NCI-H446 (cell line): ENCODE measurements at regions not wholly inside any gene's neighbourhood (a gene's known extent, or its start where the extent isn't known, plus 50 kb on each side); places are given as distances from the start of the nearest gene placed in this dataset.
A peak's percentile ranks its signal among the peaks of the same experiment; 100 is the strongest.
"Not testable (repeated sequence)": the region's sequence is repeated elsewhere in the genome, so short reads cannot be mapped to it uniquely, and the experiment has no call there.

ENCODE experiments used
- DNase-seq, 2 experiments: peaks; one replicate each; lab custom pipeline; 2025; lab: John Stamatoyannopoulos, UW

DNA sequence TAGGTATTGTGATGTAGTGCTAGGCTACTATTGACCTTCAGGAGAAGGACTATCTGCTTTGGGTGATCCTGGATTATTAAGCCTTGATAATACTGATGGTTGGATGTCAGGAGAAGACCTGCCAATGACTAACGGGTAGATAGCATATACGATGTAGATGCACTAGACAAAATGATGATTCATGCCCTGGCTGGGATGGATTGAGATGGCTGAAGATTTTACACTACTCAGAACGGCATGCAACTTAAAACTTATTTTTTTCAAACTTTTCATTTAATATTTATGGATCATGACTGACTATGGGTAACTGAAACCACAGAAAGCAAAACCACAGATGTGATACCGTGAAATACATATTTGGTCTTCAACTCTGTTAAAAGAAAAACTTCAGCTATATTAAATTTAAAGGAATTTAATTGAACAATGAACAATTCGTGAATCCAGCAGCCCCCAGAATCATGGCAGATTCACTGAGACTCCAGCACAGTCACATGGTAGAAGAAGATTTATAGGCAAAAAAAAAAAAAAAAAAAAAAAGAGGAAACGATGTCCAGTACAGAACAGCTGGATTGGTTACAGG, 124.6 kb upstream of the CDK13 start:
- no peak for DNase-seq

DNA sequence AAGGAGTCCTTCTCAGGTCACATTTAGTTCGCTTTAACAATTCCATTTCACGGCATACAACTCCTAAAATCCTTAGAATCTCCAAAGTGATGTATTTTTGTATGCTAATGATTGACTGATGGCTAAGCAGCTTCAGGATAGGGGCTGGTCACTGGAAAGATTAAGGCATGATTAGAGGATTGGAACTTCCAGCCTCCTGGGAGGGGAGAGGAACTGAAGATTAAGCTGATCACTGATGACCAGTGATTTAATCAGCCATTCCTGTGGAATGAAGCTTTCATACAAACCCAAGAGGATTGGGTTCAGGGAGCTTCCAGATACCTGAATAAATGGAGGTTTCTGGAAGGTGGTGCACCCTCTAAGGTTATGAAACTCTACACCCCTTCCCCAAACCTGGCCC, 123.9 kb upstream of the CDK13 start:
- no peak for DNase-seq

DNA sequence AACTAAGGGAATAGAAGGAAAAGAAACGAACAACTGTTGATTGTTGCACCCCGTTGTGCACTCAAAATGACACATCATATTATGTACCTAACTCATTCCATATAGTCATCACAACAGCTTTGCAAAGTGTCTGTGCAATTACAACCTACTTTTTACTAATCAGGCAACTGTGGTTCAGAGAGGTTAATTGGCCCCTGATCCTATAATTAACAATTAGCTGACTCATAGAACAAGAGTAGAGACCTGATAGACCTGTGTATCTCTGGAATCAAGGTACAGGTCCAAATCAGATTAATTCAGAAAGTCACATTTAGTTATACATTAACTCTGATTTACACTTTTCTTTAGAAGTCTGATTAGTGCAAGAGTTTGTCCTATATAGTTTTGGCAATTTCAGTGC, 122.5 kb upstream of the CDK13 start:
- DNase-seq: no peak

DNA sequence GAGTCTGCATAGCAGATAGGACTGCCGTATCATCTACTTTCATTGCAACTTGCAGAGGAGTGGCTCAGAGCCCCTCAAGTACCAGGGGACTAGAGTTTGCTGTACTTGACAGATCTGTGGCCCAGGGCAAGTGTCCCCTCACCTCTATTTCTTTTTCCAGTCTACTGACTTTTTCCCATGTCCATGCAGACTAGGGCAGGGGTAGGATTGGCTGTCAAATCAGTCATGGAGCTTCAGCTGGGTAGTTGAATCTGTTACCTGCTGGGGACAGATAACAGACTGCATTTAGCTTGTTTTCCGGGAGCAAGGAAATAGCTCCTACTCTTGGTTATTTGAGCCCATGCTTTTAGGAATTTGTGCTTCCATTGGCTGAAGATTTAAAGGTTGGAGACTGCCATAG, 121.0 kb upstream of the CDK13 start:
- DNase-seq: no peak

DNA sequence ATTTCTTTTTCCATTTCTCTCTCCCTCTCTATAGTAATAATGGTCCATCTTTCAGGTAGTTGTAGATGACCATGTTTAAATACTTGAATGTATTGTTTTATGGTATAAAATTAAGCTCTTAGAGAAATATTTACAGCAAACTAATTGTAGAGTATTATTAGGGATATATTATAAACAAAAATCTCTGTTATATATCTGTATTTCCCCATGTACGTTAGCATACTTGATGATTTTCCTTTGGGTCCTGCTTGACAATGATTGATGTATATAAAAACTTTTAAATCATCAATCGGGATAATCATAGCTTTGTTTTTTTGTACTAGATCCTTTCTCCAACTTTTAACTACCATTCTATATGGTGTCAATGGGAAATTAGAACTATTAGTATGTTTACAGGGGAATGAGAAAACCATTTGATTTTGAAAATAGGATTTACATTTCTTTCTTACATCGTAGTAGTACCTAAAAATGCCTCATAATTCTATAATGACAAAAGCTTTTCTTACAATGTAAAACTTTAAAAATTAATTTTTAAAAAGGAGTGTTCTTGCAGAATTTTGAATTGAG, 117.5 kb upstream of the CDK13 start:
- DNase-seq: no peak

DNA sequence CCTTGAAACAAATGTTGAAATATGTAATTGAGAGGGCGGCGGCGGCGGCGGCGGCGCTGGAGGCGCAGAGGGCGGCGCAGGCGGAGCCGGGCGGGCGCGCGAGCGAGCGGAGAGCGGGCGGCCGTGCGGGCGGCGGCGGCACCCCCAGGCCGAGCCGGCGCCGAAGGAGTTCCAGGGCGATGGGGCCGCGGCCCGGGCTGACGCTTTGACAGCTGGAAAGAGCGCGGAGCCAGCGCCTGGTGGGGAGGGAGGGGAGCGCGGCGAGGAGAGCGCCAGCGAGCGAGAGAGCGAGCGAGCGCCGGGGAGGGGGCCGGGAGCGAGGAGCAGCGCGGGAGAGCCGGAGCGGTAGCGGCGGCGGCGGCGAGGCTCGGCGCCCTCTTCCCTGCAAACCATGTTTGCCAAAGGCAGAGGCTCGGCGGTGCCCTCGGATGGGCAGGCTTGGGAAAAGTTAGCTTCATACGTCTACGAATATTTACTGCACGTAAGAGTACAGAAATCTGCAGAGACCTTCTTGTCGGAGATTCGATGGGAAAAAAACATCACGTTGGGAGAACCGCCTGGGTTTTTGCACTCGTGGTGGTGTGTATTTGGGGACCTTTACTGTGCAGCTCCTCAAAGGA, 116.8 kb upstream of the CDK13 start:
- DNase-seq: peak in 1 of 2 experiments; percentile 33

DNA sequence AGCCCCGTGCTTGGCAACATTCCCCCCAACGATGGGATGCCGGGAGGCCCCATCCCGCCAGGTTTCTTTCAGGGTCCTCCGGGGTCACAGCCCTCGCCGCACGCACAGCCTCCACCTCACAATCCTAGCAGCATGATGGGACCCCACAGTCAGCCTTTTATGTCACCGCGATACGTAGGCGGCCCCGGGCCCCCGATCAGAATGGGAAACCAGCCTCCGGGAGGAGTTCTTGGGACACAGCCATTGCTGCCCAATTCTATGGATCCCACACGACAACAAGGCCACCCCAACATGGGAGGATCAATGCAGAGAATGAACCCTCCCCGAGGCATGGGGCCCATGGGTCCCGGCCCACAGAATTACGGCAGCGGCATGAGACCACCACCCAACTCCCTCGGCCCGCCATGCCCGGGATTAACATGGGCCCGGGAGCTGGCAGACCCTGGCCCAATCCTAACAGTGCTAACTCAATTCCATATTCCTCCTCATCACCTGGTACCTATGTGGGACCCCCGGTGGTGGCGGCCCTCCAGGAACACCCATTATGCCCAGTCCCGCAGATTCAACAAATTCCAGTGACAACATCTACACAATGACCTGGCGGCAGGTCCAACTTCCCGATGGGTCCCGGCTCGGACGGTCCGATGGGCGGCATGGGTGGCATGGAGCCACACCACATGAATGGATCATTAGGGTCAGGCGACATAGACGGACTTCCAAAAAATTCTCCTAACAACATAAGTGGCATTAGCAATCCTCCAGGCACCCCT, 116.0 kb upstream of the CDK13 start:
- DNase-seq: not testable (repeated sequence)

DNA sequence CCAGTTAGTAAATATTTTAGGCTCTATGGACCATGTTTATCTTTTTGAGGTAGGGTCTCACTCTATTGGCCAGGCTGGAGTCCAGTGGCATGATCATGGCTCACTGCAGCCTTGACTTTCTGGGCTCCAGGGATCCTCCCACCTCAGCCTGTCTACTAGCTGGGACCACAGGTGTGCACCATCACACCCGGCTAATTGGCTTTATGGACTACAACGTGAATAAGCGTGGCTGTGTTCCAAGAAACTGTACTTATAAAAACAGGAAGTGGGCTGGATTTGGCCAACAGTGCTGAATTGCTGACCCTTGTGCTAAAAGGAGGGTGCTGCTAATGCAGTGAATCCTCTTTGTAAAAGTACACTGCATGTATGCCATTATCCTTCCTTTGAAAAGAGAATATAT, 111.7 kb upstream of the CDK13 start:
- DNase-seq: no peak

DNA sequence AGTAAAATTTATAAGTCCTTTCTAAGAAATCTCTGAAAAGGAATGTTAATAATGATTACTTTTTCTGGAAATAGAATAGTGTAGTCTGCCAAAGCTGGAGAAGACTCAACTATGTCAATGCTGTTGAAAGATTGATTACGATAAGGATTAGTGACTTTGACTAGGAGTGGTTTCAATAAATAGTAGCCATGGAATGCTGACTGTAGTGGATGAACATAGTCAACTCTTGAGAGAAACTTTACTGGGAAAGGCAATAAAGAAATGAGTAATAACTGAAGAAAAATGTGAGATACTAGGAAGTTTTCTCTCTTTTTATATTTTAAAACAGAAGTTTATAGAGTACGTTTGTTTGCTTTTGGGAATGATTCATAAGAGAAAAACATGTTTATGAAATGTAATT, 105.0 kb upstream of the CDK13 start:
- DNase-seq: no peak

DNA sequence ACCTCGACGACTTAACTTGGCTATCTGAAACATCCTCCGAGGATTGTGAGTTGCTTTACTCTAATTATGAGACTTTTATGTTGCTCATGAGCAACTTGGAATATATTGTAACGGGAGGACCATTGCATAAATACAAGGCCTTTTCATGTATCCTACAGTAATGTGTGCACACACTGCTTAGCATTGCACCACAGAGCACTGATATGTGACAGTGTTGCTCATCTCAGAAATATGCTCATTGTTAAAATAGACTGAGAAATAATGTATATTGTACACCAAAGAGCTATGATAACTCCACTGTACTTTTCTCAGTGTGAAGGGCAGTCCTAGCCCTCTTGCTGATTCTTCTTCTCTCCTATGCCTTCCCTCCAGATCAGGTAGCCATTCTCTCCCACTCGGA, 102.8 kb upstream of the CDK13 start:
- no peak for DNase-seq

DNA sequence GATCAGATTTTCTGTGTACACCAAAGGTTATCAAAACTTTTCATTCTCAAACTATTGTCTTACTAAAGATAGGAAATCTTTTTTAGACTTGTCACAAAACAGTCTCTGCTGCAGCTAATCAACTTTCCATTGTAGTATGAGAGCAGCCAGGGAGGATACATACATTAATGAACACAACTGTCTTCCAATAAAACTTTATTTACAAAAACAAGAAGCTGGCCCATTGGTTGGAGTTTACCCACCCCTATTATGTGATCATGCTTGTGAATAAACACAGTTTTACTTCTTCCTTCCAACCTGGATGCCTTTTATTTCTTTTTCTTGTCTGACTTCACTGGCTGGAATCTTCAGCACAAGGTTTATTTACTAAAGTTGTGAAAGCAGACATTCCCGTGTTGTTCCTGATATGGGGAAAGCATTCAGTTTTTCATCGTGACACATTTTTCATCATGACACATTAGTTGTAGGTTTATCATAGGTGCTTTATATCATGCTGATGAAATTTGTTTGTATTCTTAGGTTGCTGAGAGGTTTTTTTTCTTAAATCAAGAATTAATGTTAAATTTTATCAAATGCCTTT, 98.5 kb upstream of the CDK13 start:
- DNase-seq: no peak

DNA sequence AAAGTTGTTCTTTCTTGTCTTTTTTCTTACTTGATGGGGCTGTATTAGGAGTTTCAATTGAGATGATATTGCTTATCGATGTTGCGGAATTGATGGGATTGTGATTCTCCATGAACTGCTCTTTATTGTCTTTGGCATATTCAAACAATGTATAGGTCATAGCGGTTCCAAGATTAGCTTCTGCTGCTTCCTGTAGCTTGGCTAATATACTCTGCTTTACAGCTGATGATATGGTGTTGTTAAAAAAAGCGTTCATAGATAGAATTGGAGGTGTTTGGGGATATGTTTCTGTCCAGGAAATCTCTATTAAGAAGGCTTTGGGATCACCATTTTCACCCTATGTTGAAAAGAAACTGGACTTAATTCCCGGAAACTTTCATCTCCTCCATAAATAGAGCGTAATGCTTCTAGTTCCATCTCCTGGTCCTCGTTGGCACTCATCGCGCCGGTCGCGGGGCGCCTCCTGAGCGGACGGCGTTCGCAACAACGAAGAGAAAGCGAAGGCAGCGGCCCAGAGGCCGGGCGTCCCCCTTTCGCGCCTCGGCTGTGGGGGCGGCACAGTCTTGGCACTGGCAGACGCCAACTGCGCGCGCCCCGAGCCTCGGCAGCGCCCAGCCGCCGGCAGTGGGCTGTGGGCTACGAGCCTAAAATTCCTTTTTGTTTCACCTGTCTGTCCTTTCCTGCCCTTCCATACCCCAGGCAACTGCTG, 95.3 kb upstream of the CDK13 start:
- DNase-seq: not testable (repeated sequence)

DNA sequence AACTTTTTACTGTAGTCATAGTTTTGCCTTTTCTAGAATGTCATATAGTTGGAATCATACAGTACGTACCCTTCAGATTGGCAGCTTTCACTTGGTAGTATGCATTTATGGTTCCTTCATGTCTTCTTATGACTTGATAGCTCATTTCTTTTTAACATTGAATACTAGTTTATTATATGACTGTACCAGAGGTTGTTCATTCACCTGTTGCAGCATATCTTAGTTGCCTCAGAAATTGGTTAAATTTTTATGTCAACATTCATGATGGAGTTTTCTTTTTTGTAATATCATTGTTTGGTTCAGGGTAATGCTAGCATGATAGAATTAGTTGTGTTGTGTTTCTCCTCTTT, 94.8 kb upstream of the CDK13 start:
- DNase-seq: no peak

DNA sequence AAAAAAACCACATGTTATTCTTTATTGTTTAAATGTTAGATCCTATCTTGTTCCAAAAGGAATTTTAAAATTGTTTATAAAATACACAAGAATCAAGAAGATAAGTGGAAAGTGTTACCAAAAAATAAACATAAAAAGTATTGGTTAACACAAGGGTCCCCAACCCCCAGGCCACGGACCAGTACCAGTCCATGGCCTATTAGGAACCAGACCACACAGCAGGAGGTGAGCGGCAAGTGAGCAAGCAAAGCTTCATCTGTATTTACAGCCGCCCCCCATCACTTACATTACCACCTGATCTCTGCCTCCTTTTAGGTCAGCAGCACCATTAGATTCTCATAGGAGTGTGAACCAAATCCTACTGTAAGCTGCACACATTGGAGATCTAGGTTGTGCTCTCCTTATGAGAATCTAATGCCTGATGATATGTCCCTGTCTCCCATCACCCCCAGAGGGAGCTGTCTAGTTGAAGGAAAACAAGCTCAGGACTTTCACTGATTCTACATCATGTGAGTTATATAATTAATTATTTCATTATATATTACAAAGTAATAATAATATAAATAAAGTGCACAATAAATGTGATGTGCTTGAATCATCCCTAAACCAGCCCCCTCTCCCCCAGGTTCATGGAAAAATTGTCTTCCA, 86.3 kb upstream of the CDK13 start:
- DNase-seq: not testable (repeated sequence)

DNA sequence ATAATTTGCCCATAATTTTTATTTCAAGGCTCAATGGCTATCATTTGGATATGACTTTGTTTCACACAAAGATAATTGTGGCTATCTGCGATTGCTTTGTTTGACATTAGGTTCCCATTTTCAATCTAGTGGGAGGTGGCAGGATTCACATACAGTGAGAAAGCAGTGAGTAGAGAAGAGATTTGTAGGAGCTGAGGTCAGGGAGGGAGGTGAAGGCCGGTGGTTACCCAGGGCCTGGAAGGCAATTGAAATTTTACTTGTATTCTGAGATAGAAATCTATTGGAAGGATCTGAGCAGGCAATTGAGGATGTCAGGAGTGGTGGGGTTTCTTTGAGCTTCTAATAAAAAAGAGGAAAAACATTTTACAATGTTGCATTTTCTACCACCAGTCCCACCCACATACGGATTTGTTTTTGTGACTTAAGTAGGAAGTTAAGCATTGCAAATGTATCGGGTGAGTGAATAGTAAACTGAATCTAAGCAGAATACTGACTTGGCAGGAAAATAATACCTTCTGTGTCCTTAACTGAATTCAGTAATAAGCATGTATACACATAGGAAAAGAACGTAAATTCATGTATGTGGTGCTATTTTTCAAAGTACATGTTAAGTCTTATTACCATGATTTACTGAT, 80.1 kb upstream of the CDK13 start:
- not testable (repeated sequence) for DNase-seq

DNA sequence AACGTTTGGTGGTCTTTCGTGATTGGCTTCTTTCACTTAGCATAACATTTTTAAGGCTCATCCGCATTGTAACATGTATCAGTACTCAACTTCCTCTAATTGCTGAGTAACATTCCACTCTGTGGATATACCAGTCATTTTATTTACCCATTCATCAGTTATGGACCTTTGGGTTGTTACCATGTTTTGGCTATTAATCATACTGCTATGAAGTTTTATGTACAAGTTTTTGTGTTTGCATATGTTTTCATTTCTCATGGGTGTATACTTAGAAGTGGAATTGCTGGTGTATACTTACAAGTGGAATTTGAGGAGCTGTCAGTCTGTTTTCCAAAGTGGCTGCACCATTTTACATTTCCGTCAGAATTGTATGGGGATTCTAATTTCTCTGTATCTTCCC, 78.4 kb upstream of the CDK13 start:
- not testable (repeated sequence) for DNase-seq

DNA sequence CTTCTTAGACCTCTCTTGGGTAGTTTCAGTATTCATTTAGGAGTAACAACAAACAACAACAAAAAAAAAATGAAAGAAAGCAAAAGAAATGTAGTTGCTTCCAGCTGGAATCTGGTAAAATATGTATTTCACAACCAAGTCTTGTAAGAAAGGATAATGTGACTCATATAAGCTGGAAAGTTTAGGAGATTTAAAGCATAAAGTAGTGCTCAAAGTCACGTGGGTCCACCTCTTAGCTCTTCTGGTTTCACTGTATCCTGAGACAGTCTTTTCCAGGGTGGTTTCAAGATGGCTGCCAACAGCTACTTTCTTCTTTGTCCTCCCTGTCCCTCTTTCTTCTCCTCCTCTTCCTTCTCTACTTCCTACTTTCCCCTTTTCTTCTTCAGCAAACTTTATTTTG, 69.5 kb upstream of the CDK13 start:
- DNase-seq: no peak

DNA sequence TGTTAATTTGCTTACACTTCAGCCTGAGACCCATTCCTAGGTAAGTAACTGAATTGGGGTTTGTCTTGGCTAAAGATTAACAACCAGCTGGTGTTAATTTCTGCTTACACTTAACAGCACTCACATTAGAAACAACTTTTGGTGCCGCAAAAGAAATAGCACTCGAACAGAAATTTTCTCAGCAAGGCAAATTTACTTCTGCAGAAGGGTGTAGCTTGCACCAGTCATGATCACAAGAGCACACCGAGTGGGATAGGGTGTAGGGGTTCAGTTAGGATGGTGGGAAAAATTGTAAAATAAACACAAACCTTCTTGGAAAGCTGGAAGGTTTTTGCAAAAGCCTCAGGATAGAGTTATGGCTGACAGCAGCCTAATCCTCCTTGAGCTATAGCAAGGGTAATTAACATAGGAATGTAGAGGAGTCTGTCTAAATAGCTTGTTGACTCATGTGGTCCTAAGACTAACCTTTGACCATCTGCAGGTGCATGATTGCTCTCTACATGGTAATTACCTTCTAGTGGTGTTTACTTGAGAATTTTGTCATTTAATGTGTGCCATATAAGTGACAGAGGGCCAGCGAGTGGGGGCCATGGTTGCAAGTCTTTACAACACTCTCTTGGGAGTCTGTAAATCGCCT, 67.8 kb upstream of the CDK13 start:
- no peak for DNase-seq

DNA sequence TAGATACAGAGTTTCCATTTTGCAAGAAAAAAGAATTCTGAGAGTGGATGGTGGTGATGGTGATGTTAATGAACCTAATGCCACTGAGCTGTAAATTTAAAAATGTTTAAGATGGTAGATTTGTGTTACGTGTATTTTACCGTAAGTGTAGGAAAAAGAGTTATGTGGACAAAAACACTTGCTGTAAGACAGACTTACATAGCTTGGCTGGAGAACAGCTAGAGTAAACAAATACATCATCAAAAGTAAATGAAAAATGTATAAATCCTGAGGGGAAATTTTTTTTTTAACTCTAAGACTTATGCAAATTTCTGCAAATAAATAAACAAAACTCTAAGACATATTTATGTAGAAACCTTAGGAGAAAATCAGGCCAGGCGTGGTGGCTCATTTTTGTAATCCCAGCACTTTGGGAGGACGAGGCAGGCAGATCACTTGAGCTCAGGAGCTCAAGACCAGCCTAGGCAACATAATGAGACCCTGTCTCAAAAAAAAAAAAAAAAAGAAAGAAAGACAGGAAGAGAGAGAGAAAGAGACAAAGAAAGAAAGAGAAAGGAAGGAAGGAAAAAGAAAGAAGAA, 66.2 kb upstream of the CDK13 start:
- no peak for DNase-seq

DNA sequence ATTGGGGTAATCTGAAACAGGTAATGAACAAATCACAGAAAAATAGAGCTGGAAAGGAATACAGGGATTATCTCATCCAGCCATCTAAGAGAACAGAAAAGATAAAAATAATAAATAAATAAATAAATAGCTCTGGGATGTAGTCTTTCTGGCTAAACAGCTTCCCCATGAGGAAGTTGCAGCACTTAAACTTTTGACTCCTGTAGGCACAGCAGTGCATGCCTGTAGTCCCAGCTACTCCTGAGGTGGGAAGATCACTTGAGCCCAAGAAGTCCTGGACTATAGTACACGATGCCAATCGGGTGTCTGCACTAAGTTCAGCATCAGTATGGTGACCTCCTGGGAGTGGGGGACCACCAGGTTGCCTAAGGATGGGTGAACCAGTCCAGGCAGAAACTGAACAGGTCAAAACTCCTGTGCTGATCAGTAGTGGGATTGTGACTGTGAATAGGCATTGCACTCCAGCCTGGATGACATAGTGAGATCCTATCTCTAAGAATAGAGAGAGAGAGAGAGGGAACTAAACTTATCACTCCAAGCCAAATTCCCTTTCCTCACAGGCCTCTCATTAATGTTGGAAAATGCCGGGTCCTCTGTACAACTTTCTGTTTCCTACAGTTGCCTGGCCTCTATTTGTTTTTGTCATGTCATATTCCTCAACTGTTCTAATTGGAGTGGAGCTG, 61.7 kb upstream of the CDK13 start:
- DNase-seq: no peak
